ENCODE measurements at regions not wholly inside any gene's neighbourhood (a gene's known extent, or its start where the extent isn't known, plus 50 kb on each side); places are given as distances from the start of the nearest gene placed in this dataset.

GRCh38 chr1:166327886-166328285, 161.1 kb upstream of the FAM78B start:
- no peak for DNase-seq (ENCODE audit: low read depth in 2 of 2)
- TF ChIP-seq CTCF (IDR thresholded peaks at IDR 0.05; ENCODE audit: low read depth, low read length) = no peak
- no peak overlapping the region for H3K4me3 ChIP-seq (replicated peaks in 1 of 2; ENCODE audit: low read depth in 2 of 2, low read length in 2 of 2)

- no peak for DNase-seq (ENCODE audit: low read depth in 2 of 2)
- no peak for TF ChIP-seq CTCF (IDR thresholded peaks at IDR 0.05; ENCODE audit: low read depth, low read length)
- no peak overlapping the region for H3K4me3 ChIP-seq (replicated peaks in 1 of 2; ENCODE audit: low read depth in 2 of 2, low read length in 2 of 2)
Measured at GRCh38 chr1:166328956-166329355, 162.2 kb upstream of the FAM78B start.

- H3K4me3 ChIP-seq (replicated peaks in 1 of 2; ENCODE audit: low read depth in 2 of 2, low read length in 2 of 2) = no peak overlapping the region
- TF ChIP-seq CTCF (IDR thresholded peaks at IDR 0.05; ENCODE audit: low read depth, low read length) = no peak
- DNase-seq (ENCODE audit: low read depth in 2 of 2) = no peak
Measured at GRCh38 chr1:166330096-166330495, 163.3 kb upstream of the FAM78B start.

GRCh38 chr1:166338105-166338504, 171.3 kb upstream of the FAM78B start:
- no peak for TF ChIP-seq CTCF (IDR thresholded peaks at IDR 0.05; ENCODE audit: low read depth, low read length)
- no peak for DNase-seq (ENCODE audit: low read depth in 2 of 2)
- no peak overlapping the region for H3K4me3 ChIP-seq (replicated peaks in 1 of 2; ENCODE audit: low read depth in 2 of 2, low read length in 2 of 2)

GRCh38 chr1:166340709-166341108, 173.9 kb upstream of the FAM78B start:
- no peak for DNase-seq (ENCODE audit: low read depth in 2 of 2)
- no peak for TF ChIP-seq CTCF (IDR thresholded peaks at IDR 0.05; ENCODE audit: low read depth, low read length)
- no peak overlapping the region for H3K4me3 ChIP-seq (replicated peaks in 1 of 2; ENCODE audit: low read depth in 2 of 2, low read length in 2 of 2)

GRCh38 chr1:166343276-166343675, 176.5 kb upstream of the FAM78B start:
- no peak for TF ChIP-seq CTCF (IDR thresholded peaks at IDR 0.05; ENCODE audit: low read depth, low read length)
- H3K4me3 ChIP-seq (replicated peaks in 1 of 2; ENCODE audit: low read depth in 2 of 2, low read length in 2 of 2) = no peak overlapping the region
- no peak for DNase-seq (ENCODE audit: low read depth in 2 of 2)

- H3K4me3 ChIP-seq (replicated peaks in 1 of 2; ENCODE audit: low read depth in 2 of 2, low read length in 2 of 2) = no peak overlapping the region
- no peak for DNase-seq (ENCODE audit: low read depth in 2 of 2)
- no peak for TF ChIP-seq CTCF (IDR thresholded peaks at IDR 0.05; ENCODE audit: low read depth, low read length)
Measured at GRCh38 chr1:166350490-166350889, 183.7 kb upstream of the FAM78B start.
